Peyer's patch (tissue), 4 donors: ENCODE measurements at regions not wholly inside any gene's neighbourhood (a gene's known extent, or its start where the extent isn't known, plus 50 kb on each side); places are given as distances from the start of the nearest gene placed in this dataset.

Source experiments
- POLR2A ChIP-seq, 2 donors: fragments of 450-650 bp; IDR thresholded peaks; one replicate each; pipeline ENCODE4 v1.5.1; 2017; ENCODE audit warnings: antibody characterized with exemption in 2 of 2, mild to moderate bottlenecking in 2 of 2, moderate library complexity in 2 of 2
- TF ChIP-seq, protein P1 (sequence below), 6 experiments: fragments of 450-650 bp in 4 of 6; fragments of 200-600 bp in 2 of 6; sonication (generic) in 1 of 6; IDR thresholded peaks; one replicate each; pipeline ENCODE4 v1.5.1; 2017 to 2019; ENCODE audit warnings: antibody characterized with exemption in 6 of 6, mild to moderate bottlenecking in 3 of 6, moderate library complexity in 1 of 6

GRCh38 chr14:40523123-40523522 lies 1083.6 kb upstream of the LRFN5 start:
- TF ChIP-seq, protein P1, sequence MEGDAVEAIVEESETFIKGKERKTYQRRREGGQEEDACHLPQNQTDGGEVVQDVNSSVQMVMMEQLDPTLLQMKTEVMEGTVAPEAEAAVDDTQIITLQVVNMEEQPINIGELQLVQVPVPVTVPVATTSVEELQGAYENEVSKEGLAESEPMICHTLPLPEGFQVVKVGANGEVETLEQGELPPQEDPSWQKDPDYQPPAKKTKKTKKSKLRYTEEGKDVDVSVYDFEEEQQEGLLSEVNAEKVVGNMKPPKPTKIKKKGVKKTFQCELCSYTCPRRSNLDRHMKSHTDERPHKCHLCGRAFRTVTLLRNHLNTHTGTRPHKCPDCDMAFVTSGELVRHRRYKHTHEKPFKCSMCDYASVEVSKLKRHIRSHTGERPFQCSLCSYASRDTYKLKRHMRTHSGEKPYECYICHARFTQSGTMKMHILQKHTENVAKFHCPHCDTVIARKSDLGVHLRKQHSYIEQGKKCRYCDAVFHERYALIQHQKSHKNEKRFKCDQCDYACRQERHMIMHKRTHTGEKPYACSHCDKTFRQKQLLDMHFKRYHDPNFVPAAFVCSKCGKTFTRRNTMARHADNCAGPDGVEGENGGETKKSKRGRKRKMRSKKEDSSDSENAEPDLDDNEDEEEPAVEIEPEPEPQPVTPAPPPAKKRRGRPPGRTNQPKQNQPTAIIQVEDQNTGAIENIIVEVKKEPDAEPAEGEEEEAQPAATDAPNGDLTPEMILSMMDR (IDR thresholded peaks at IDR 0.05) = no peak
- TF ChIP-seq POLR2A (IDR thresholded peaks at IDR 0.05) = no peak
